ENCODE measurements at regions not wholly inside any gene's neighbourhood (a gene's known extent, or its start where the extent isn't known, plus 50 kb on each side); places are given as distances from the start of the nearest gene placed in this dataset.

- TF ChIP-seq, protein P1, sequence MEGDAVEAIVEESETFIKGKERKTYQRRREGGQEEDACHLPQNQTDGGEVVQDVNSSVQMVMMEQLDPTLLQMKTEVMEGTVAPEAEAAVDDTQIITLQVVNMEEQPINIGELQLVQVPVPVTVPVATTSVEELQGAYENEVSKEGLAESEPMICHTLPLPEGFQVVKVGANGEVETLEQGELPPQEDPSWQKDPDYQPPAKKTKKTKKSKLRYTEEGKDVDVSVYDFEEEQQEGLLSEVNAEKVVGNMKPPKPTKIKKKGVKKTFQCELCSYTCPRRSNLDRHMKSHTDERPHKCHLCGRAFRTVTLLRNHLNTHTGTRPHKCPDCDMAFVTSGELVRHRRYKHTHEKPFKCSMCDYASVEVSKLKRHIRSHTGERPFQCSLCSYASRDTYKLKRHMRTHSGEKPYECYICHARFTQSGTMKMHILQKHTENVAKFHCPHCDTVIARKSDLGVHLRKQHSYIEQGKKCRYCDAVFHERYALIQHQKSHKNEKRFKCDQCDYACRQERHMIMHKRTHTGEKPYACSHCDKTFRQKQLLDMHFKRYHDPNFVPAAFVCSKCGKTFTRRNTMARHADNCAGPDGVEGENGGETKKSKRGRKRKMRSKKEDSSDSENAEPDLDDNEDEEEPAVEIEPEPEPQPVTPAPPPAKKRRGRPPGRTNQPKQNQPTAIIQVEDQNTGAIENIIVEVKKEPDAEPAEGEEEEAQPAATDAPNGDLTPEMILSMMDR (IDR thresholded peaks at IDR 0.05), result no peak
- no peak for TF ChIP-seq POLR2A (IDR thresholded peaks at IDR 0.05; ENCODE audit: low read depth)
Measured at GRCh38 chr2:8554296-8554806, 127.5 kb upstream of the ID2 start.

All from esophagus muscularis mucosa (tissue), 3 donors.